GM12892 (cell line): ENCODE measurements at regions not wholly inside any gene's neighbourhood (a gene's known extent, or its start where the extent isn't known, plus 50 kb on each side); places are given as distances from the start of the nearest gene placed in this dataset.

Experiments
- POLR2A ChIP-seq: IDR thresholded peaks from 2 replicates; pipeline ENCODE4 v1.6.1; 2011; ENCODE audit warnings: low read depth, low read length, control low read depth
- POLR2AphosphoS5 ChIP-seq: IDR thresholded peaks from 2 replicates; pipeline ENCODE4 v1.6.1; 2011; ENCODE audit warnings: low read depth, low read length, control low read depth
- TAF1 ChIP-seq: IDR thresholded peaks from 2 replicates; pipeline ENCODE4 v1.6.1; 2011; ENCODE audit warnings: low read depth, mild to moderate bottlenecking, control low read depth, low read length, borderline replicate concordance

GRCh38 chr2:129765678-129766351 lies 213.7 kb upstream of the RAB6C start:
- TF ChIP-seq POLR2AphosphoS5 (no peak), POLR2A (no peak), TAF1 (no peak)
